PC-3 (cell line): ENCODE measurements at regions not wholly inside any gene's neighbourhood (a gene's known extent, or its start where the extent isn't known, plus 50 kb on each side); places are given as distances from the start of the nearest gene placed in this dataset.
"Not testable (repeated sequence)": the region's sequence is repeated elsewhere in the genome, so short reads cannot be mapped to it uniquely, and the experiment has no call there.

Source experiments
- ATAC-seq: fragments of 200-7000 bp; cut with Tn5 transposase; 2 replicates; pipeline ENCODE4 v1.9.1; 2020; ENCODE audit warnings: mild to moderate bottlenecking, moderate library complexity
- BruUV-seq: library from RNA; stranded (reverse); fragments of 400-500 nt; replicated peaks from 2 replicates; lab custom pipeline; 2021; lab: Mats Ljungman, UMichigan
- CTCF ChIA-PET: fragments of 300-600 bp; sonication (Branson Sonifier 250); formaldehyde crosslinking; loops from one replicate; lab custom pipeline; 2022; ENCODE audit warnings: antibody characterized with exemption; lab: Charles Lee
- POLR2A ChIA-PET: fragments of 300-600 bp; sonication (Branson Sonifier 250); formaldehyde crosslinking; loops from one replicate; lab custom pipeline; 2022; ENCODE audit warnings: antibody characterized with exemption; ENCODE audit not compliant: unreplicated experiment; lab: Charles Lee
- DNase-seq: peaks from one replicate; pipeline ENCODE4 v3.0.0-alpha.2; 2015
- H2AFZ ChIP-seq: fragments of 300-600 bp; sonication (generic); 2 replicates; pipeline ENCODE4 v1.6.0; 2016; ENCODE audit warnings: antibody characterized with exemption, low read length
- H3F3A ChIP-seq: fragments of 300-600 bp; sonication (generic); one replicate; pipeline ENCODE4 v1.6.0; 2017; ENCODE audit warnings: antibody characterized with exemption, low read length, control low read depth, mild to moderate bottlenecking; ENCODE audit not compliant: unreplicated experiment
- H3K27ac ChIP-seq: fragments of 300-600 bp; sonication (generic); 2 replicates; pipeline ENCODE4 v1.5.1; 2016; ENCODE audit warnings: mild to moderate bottlenecking, low read length
- H3K27me3 ChIP-seq: fragments of 300-600 bp; sonication (generic); 2 replicates; pipeline ENCODE4 v1.6.1; 2016; ENCODE audit warnings: low read length, mixed read lengths
- H3K36me3 ChIP-seq: fragments of 300-600 bp; sonication (generic); 2 replicates; pipeline ENCODE4 v1.6.1; 2016; ENCODE audit warnings: low read depth, mixed run types, low read length, mixed read lengths
- H3K4me1 ChIP-seq: fragments of 300-600 bp; sonication (generic); 2 replicates; pipeline ENCODE4 v1.5.1; 2016; ENCODE audit warnings: low read length; ENCODE audit not compliant: insufficient read depth
- H3K4me2 ChIP-seq: fragments of 300-600 bp; sonication (generic); 2 replicates; pipeline ENCODE4 v1.6.0; 2016; ENCODE audit warnings: low read length
- H3K4me3 ChIP-seq: fragments of 300-600 bp; sonication (generic); 2 replicates; pipeline ENCODE4 v1.5.1; 2016; ENCODE audit warnings: mild to moderate bottlenecking, low read length, mixed read lengths
- H3K79me2 ChIP-seq: fragments of 300-600 bp; sonication (generic); 2 replicates; pipeline ENCODE4 v1.6.1; 2017; ENCODE audit warnings: low read length, mixed read lengths
- H3K9ac ChIP-seq: fragments of 300-600 bp; sonication (generic); 2 replicates; pipeline ENCODE4 v1.6.0; 2016; ENCODE audit warnings: mild to moderate bottlenecking, low read length
- H3K9me2 ChIP-seq: fragments of 300-600 bp; sonication (generic); replicated peaks from 2 replicates; pipeline ENCODE4 v1.6.1; 2016; ENCODE audit warnings: mixed run types, low read length, mixed read lengths
- H3K9me3 ChIP-seq: fragments of 300-600 bp; sonication (generic); 2 replicates; pipeline ENCODE4 v1.6.1; 2016; ENCODE audit warnings: low read length, mixed read lengths
- H4K20me1 ChIP-seq: fragments of 300-600 bp; sonication (generic); 2 replicates; pipeline ENCODE4 v1.6.1; 2016; ENCODE audit warnings: low read length, mixed read lengths
- CTCF ChIP-seq: fragments of 300-600 bp; sonication (generic); conservative IDR thresholded peaks from 2 replicates; pipeline ENCODE4 v1.5.1; 2017; ENCODE audit warnings: antibody characterized with exemption, low read depth, mild to moderate bottlenecking, low read length
- EZH2 ChIP-seq: fragments of 300-600 bp; sonication (generic); IDR thresholded peaks from one replicate; pipeline ENCODE4 v1.6.1; 2017; ENCODE audit warnings: antibody characterized with exemption, mild to moderate bottlenecking, low read length; ENCODE audit not compliant: unreplicated experiment
- EZH2phosphoT487 ChIP-seq: fragments of 300-600 bp; sonication (generic); IDR thresholded peaks from 2 replicates; pipeline ENCODE4 v1.6.1; 2018; ENCODE audit warnings: mild to moderate bottlenecking, antibody characterized with exemption, low read length, borderline replicate concordance
- intact Hi-C: fragments of 100-400 bp; cut with micrococcal nuclease; formaldehyde crosslinking; loops from 2 replicates; pipeline ENCODE4 v1.9.0; 2023

- H3K9ac ChIP-seq: no peak overlapping the region
- no peaks in the 10 kb centered on the region for H3K9me3 ChIP-seq
- no peaks in the 10 kb centered on the region for H3F3A ChIP-seq
- no peak for DNase-seq
- H3K4me2 ChIP-seq: no peak overlapping the region
- no peaks in the 10 kb centered on the region for H3K4me1 ChIP-seq
- H4K20me1 ChIP-seq: no peaks in the 10 kb centered on the region
- POLR2A ChIA-PET: no interaction called here
- no peaks in the 10 kb centered on the region for H3K36me3 ChIP-seq
- no peak for ATAC-seq
- peaks cover 60% of the 10 kb centered on the region for H3K27me3 ChIP-seq
- H2AFZ ChIP-seq: no peak overlapping the region
- no TSS peak for BruUV-seq
- H3K4me3 ChIP-seq: no peak overlapping the region
- no peak overlapping the region for H3K27ac ChIP-seq
- CTCF ChIA-PET: interaction anchor here (0.7 kb wide), 1 partner anchor 462 kb away, joined by 3 read pairs; no protein-coding TSS in a partner anchor
- H3K9me2 ChIP-seq: no peaks in the 10 kb centered on the region
- intact Hi-C loops: no loop called here
- H3K79me2 ChIP-seq: no peaks in the 10 kb centered on the region
- no peak for TF ChIP-seq CTCF
- TF ChIP-seq EZH2: no peak
- no peak for TF ChIP-seq EZH2phosphoT487
Observed at GRCh38 chr7:22039670-22040069, 94.0 kb upstream of the CDCA7L start.

- H3K79me2 ChIP-seq, CTCF ChIA-PET, H2AFZ ChIP-seq, H4K20me1 ChIP-seq, H3K9me3 ChIP-seq, H3K4me2 ChIP-seq, H3K9ac ChIP-seq, H3K4me1 ChIP-seq, intact Hi-C loops, POLR2A ChIA-PET, H3K36me3 ChIP-seq, DNase-seq, H3K27ac ChIP-seq, H3F3A ChIP-seq, H3K9me2 ChIP-seq, H3K4me3 ChIP-seq, ATAC-seq, BruUV-seq: not testable (repeated sequence)
- peaks cover 37% of the 10 kb centered on the region for H3K27me3 ChIP-seq
Observed at GRCh38 chr7:22032356-22032755, 86.7 kb upstream of the CDCA7L start.

GRCh38 chr7:22028656-22029055 lies 83.0 kb upstream of the CDCA7L start:
- DNase-seq, H3K4me2 ChIP-seq, H3F3A ChIP-seq, H3K4me3 ChIP-seq, H3K9me2 ChIP-seq, H3K79me2 ChIP-seq, H3K4me1 ChIP-seq, H4K20me1 ChIP-seq, H2AFZ ChIP-seq, BruUV-seq, H3K36me3 ChIP-seq, CTCF ChIA-PET, H3K9me3 ChIP-seq, H3K9ac ChIP-seq, ATAC-seq, intact Hi-C loops, H3K27ac ChIP-seq, POLR2A ChIA-PET: not testable (repeated sequence)
- H3K27me3 ChIP-seq: peaks cover 43% of the 10 kb centered on the region

GRCh38 chr7:22027475-22027874 lies 81.8 kb upstream of the CDCA7L start:
- ChIA-PET POLR2A (no interaction called here), CTCF (no interaction called here)
- no peaks in the 10 kb centered on the region for H3K9me3 ChIP-seq
- no peak overlapping the region for H3K4me3 ChIP-seq
- ATAC-seq (no peak), DNase-seq (no peak)
- no TSS peak for BruUV-seq
- H3K27me3 ChIP-seq: peaks cover 47% of the 10 kb centered on the region
- no peaks in the 10 kb centered on the region for H3F3A ChIP-seq
- H4K20me1 ChIP-seq: no peaks in the 10 kb centered on the region
- no peaks in the 10 kb centered on the region for H3K79me2 ChIP-seq
- H3K9me2 ChIP-seq: no peaks in the 10 kb centered on the region
- H2AFZ ChIP-seq: no peak overlapping the region
- intact Hi-C loops: no loop called here
- TF ChIP-seq CTCF (no peak), EZH2 (no peak), EZH2phosphoT487 (no peak)
- H3K27ac ChIP-seq: no peak overlapping the region
- no peaks in the 10 kb centered on the region for H3K4me1 ChIP-seq
- H3K4me2 ChIP-seq: no peak overlapping the region
- H3K9ac ChIP-seq: no peak overlapping the region
- no peaks in the 10 kb centered on the region for H3K36me3 ChIP-seq
